GM12873 (cell line): ENCODE measurements at regions not wholly inside any gene's neighbourhood (a gene's known extent, or its start where the extent isn't known, plus 50 kb on each side); places are given as distances from the start of the nearest gene placed in this dataset.

Experiments
- CTCF ChIP-seq: IDR thresholded peaks from 2 replicates; pipeline ENCODE4 v1.5.1; 2012; ENCODE audit warnings: low read depth, mild to moderate bottlenecking, moderate library complexity, low read length, control low read depth; ENCODE audit not compliant: insufficient read depth; ENCODE audit errors: missing control alignments

- TF ChIP-seq CTCF: no peak
These were observed 200.7 kb downstream of the SOCS6 start for GRCh38 chr18:70489571-70489970.

DNA sequence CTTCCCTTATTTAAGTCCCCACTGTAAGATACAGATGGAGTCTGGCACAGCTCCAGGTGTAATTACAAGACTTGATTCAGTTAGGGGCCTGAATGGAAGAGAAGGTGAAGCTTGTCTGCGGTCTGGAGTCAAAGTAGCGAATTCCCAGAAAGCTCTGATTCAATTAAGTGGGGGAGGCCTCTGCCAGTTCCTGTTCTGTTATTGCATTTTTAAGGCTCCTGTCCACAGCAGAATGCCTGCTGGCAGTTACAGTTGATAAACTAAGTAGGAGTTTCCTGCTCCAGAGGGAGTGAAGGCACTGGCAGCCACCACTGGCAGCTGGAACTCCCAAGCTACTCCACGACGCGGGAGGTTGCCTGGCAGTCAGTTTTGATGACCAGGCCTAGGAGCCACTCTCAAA is 181.1 kb downstream of the SOCS6 start:
- no peak for TF ChIP-seq CTCF

- no peak for TF ChIP-seq CTCF
These were observed 180.2 kb downstream of the SOCS6 start for GRCh38 chr18:70468861-70469547.

DNA sequence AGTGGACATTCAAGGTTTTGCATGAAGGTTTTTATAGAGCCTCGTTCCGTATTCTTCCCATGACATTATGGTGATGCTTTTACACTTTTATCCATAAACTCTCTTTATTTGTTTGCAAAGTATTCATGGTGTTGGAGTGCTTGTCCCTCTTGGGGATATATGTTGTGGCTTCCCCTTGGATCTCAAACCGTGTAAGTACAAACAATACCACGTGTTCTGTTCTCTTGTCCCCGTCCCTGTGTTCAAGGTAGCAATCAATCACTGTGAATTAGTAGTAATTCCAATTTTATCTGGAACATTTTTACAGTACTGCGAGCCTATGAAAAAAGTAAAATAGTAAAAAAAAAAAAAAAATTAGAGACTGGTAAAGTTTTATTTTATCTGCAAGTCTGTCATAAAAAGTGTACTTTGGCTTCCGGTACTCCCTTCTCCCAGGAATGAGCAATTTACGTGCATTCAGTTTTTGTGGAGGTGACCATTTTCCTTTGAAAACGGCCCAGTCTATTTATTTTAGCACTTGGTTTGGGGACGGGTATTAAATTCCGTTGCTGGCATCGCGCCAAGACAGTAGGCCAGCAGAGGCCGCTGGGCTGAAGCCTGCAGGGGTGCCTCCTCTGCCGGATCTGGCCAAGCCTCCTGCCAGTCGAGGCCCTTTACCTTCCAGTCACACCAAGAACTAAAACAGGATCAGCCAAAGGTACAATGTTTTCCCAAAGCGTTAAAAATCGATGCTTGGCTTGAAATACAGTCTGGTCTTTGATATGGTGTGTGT is 175.7 kb downstream of the SOCS6 start:
- TF ChIP-seq CTCF: peak; percentile 29

- no peak for TF ChIP-seq CTCF
These were observed 174.2 kb downstream of the SOCS6 start for GRCh38 chr18:70463085-70463484.

GRCh38 chr18:70462078-70462439 is 173.2 kb downstream of the SOCS6 start:
- TF ChIP-seq CTCF: no peak

- no peak for TF ChIP-seq CTCF
These were observed 172.7 kb downstream of the SOCS6 start for GRCh38 chr18:70461323-70462077.
